NCI-H2081 (cell line): ENCODE measurements at regions not wholly inside any gene's neighbourhood (a gene's known extent, or its start where the extent isn't known, plus 50 kb on each side); places are given as distances from the start of the nearest gene placed in this dataset.

ENCODE experiments used
- DNase-seq, 2 experiments: peaks; one replicate each; lab custom pipeline; 2025; lab: John Stamatoyannopoulos, UW

DNA sequence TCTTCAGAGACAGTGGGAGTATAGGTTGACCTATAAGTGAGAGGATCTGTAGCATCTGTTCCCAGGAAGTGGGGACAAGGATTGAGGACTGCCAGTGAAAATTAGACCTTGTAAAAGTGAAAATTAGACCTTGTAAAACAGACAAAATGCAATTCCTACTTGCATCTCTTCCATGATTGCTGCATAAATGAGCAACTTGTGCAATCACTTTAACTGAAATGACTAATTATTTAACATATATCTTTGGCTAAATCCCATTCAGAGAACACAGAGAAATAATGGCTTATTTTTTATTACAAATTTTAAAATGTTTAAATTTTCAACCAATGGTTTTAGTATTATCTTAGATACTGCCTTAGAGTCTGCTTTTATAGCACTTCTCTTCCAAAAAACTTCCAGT is 67.2 kb upstream of the NABP1 start:
- DNase-seq: no peak

DNA sequence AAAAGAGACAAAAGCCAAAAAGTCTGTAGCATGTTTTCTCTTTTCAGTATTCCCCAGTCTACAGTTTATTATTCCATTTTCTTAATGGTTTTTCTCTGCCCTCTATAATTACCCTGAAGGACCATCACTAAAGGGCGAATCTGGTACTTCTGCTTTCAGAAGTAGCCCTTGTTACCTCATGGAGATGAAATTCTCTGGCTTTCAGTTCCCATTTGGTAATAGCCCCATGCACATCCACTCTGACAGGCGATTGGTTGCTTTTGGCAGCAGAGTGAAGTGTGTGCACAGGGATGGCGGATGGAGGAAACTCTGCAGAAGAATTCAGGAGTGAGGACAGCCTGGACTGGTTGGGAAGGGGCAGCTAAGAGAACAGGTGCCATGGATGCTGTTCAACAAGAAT is 66.3 kb upstream of the NABP1 start:
- DNase-seq: no peak

- no peak for DNase-seq
These were observed 65.4 kb upstream of the NABP1 start for GRCh38 chr2:191612496-191612895.

- no peak for DNase-seq
These were observed 63.2 kb upstream of the NABP1 start for GRCh38 chr2:191614759-191615158.

- no peak for DNase-seq
These were observed 62.3 kb upstream of the NABP1 start for GRCh38 chr2:191615596-191615995.

DNA sequence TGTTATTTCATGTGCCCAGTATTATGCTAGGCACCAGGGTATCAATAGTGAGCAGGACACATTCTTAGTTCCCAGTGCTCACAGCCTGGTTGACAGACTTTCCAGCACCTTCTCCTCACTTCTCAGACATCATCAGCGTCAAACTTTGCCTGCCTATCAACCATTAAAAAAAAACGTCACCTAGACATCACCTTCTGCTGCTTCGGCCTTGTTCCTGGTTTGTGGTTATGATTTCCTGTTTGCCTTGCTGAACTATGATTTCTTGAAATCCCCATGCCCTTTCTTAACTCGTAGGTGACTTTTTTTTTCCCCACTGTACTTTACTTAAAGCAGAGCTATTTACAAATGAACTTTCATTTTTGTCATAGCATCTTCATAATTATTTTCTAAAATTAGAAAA is 60.4 kb upstream of the NABP1 start:
- DNase-seq: no peak

GRCh38 chr2:191618046-191618780 is 59.7 kb upstream of the NABP1 start:
- DNase-seq: no peak

DNA sequence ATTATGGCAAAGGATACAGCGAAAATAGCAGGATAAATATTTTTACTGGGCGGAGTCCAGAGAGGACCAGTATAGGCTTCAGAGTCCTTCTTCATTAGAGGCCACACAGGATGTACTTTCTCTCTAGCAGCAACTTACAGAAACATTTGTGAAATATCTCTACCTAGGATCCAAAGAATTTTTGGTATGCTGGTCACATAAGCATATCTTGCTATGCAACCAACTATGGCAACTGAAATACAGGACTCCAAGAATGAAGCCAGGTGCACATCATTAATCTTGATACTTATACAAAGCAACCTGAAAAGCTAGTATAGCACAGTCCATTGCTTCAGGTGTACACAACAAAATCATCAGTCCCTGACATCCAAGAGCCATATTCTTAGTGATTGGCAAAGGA is 59.1 kb upstream of the NABP1 start:
- DNase-seq: no peak

DNA sequence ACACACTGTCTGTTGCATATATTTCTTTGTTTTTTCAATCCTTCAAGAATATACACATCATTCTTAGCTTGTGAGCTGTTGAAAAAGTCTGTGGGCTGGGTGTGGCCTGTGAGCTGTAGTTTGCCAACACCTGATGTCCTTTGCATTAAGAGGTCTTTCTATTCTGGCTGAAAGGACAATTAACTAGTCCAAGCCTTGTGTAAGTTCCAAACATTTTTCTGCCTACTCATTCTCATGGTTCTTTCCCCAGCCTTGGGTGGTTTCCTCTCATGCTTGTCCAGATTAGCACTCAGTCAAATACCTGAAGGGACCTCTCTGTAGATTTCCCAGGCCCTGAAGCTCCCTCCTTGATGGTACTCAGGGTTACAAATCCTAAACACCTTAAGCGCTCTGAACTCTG is 57.8 kb upstream of the NABP1 start:
- DNase-seq: no peak

DNA sequence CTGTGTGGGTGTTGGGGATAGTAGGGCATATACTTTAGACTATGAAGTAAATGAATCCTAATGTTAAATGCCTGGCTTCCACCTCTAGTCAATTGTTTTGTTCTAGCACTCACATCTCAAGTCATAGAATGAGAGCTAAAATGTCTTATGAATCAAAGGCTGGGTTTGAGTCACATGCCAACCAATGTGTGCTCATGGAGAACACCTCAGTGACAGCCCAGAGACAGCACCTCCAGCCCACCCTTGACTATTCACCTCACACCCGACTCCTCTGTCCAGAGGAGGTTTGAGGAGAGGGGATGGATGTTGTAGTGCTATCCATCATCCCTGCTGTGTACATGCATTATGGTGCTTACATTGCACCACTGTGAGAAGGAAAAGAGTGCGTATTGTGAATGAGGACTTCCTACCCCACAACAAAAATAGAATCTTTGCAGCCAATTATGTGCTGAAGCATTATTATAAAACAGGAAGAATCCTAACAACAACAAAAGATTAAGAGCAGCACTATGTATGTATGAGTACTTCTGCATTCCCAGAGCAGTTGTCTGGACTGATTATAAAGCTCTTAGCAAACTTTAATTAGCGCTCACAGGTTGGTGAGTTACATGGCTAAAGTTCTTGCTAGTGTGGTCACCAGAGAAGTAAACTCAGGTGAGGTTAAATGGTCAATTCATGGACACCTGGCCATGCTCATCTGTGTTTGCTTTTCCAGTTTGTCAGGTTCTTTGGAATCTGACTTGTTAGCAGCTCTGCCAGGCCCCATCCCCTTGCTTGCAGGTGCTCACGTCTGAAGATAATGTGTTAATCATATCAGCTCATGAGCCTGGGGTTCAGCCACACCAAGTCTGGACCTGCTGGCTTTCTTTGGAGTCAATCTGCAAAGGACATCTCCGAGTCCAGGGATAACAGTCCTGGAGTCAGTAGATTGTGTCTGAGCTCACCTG is 55.3 kb upstream of the NABP1 start:
- DNase-seq: no peak

DNA sequence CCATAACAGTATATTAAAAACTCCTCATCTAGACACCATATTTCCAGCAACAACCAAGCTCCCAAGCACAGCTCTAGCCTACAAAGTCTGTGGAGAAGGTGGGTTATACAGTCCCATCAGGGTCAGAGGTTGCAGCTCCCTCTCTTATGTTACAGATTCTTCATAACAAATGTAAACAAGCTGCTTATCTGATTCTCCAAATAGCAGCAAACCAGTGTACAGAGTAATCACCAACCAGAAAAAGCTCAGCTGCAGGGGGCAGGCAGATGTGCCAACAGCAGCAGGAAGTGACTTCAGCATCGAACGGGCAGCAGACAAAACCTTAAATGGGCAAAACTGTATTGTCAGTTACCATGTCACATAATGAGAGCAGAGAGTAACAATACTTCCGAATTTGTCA is 52.9 kb upstream of the NABP1 start:
- peak in 1 of 2 experiments; percentile 62 for DNase-seq

- no peak for DNase-seq
These were observed 52.5 kb upstream of the NABP1 start for GRCh38 chr2:191625446-191625845.

DNA sequence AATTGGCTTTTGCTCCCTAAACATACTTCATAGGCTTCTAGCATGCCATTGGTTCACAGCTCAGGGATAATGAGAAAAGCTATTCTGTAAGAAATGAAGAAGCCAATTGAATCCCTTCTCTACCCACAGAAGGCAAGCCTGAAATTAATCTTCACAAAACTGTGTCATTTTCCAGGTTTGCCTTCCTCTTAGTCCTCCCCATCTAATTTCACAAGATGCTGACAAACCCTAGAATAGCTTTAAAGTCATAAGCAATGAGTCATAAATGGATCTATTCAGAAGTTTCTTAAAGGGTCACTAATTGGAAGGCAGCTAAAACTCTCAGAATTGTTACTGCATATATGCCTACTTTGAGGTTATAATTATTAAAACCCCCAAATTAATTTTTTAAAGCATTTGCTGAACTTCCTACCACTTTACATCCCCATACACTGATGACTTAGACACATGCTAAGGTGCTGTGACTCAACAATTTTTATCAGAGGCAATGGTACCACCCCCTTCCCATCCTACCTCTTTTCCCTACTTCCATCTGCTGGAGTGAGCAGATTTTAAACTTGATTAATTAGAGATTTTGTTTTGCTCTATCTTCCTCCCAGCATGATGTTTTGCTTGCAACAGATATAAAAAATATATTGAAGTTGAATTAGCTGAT is 51.3 kb upstream of the NABP1 start:
- DNase-seq: no peak

DNA sequence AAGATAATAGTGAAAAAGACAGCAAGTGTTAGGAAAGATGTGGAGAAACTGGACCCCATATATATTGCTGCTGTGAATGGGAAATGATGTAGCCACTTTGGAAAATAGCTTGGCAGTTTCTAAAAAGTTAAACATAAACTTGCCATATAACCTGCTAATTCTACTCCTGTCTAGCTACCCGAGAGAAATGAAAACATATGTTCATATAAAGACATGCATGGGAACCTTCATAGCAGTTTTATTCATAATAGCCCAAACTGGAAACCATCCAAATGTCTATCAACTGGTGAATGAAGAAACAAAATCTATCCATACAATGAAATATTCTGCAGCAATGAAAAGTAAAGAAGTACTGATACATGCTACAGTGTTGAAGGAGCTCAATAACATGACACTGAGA is 50.4 kb upstream of the NABP1 start:
- no peak for DNase-seq
